Tibial nerve (tissue), 4 donors: ENCODE measurements at regions not wholly inside any gene's neighbourhood (a gene's known extent, or its start where the extent isn't known, plus 50 kb on each side); places are given as distances from the start of the nearest gene placed in this dataset. TPM values are rescaled to one million over a fixed set of nuclear protein-coding genes. Genes with fewer than 3 reads are reported as not detected.

Source experiments
- DNase-seq, 2 donors: peaks; one replicate each; pipeline ENCODE4 v3.0.0-alpha.2; 2019; ENCODE audit warnings: low spot score in 2 of 2
- H3K27ac ChIP-seq, 4 donors: fragments of 200-600 bp; sonication (generic) in 3 of 4; one replicate each; pipeline ENCODE4 v1.5.1; 2017 to 2019; ENCODE audit warnings: mild to moderate bottlenecking in 1 of 4
- H3K27me3 ChIP-seq, 2 donors: fragments of 200-600 bp; sonication (generic) in 1 of 2; one replicate each; pipeline versions ENCODE4 v1.5.1 to v1.6.0; 2017 to 2019
- H3K36me3 ChIP-seq, 3 donors: fragments of 200-600 bp; sonication (generic); one replicate each; pipeline ENCODE4 v1.5.1; 2018 to 2019
- H3K4me1 ChIP-seq, 4 donors: fragments of 200-600 bp; sonication (generic) in 3 of 4; one replicate each; pipeline ENCODE4 v1.5.1; 2017 to 2019
- H3K4me3 ChIP-seq, 4 donors: fragments of 200-600 bp; sonication (generic) in 3 of 4; one replicate each; pipeline ENCODE4 v1.5.1; 2017 to 2019; ENCODE audit warnings: mild to moderate bottlenecking in 1 of 4, moderate library complexity in 1 of 4
- H3K9me3 ChIP-seq, 4 donors: fragments of 200-600 bp; sonication (generic) in 3 of 4; one replicate each; pipeline ENCODE4 v1.5.1; 2017 to 2019
- EP300 ChIP-seq, 2 donors: sonication (generic); formaldehyde crosslinking; IDR thresholded peaks; one replicate each; pipeline ENCODE4 v1.6.1; 2017; ENCODE audit warnings: antibody characterized with exemption in 2 of 2, mild to moderate bottlenecking in 1 of 2
- POLR2A ChIP-seq, 2 donors: fragments of 450-650 bp; IDR thresholded peaks; one replicate each; pipeline ENCODE4 v1.6.1; 2017; ENCODE audit warnings: antibody characterized with exemption in 2 of 2, mild to moderate bottlenecking in 2 of 2, moderate library complexity in 2 of 2
- WGBS, 2 donors: methylation state at CpG; one replicate each; pipeline ENCODE4 v1.1.5; 2018; 5-methylcytosine and 5-hydroxymethylcytosine counted together
- small RNA-seq: library from RNA; depleted of rRNA; stranded (forward); fragments of <200 nt; gene quantifications from one replicate; pipeline ENCODE3, GENCODE V24; 2016
- TF ChIP-seq, protein P1 (sequence below), 5 experiments: fragments of 200-600 bp in 3 of 5; fragments of 450-650 bp in 2 of 5; sonication (generic) in 3 of 5; IDR thresholded peaks; one replicate each; pipeline ENCODE4 v1.5.1; 2016 to 2019; ENCODE audit warnings: antibody characterized with exemption in 5 of 5, mild to moderate bottlenecking in 3 of 5, moderate library complexity in 2 of 5

DNA sequence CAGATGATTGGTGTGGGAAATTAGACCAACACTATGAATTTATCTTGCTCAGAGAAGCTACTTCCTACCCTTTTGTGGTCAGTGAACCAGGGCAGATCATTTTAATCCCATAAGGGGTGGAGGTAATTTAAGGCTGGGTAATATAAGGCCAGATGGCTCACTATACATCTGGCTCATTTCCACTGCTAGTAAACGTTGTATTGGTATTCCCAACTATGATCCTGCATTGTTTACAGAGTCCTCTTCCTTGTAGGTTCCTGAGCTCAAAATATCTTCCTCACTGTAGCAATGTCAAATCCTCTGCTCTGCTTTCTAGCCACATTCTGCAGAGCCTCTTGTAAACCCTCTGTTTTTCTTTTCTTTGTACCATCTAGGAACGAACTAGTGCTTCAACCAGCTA lies 93.0 kb upstream of the MGAT4C start:
- 51 to 53% methylated on average over 2 of the region's 2 CpGs for WGBS, 2 donors

DNA sequence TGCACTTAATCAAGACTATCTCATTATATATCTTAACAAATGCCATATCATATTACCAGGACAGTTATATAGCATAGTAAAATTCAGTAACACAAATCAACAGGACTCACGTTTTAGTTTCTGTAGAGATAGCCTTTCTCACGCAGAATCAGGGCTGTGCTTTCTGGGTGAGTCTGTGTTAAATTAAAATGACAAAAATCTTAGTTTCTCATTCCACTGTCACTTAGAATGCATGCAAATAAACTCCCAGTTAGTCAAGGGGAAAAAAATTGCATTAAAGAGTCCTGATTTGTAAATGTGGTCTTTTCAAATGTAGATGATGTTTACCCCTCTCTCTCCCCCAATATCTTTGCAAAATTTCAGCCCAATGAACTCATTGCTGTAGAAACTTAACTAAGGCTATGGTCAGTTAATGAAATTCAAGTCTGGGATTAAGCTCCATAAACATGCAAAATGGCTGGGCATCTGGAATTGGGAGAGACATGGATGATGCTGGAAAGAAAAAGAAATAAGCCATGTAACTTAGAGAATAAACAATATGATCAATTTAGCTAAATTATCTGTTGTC lies 77.8 kb upstream of the MGAT4C start:
- H3K36me3 ChIP-seq: no peaks in the 10 kb centered on the region
- H3K4me3 ChIP-seq: no peak overlapping the region
- no peak for TF ChIP-seq POLR2A (IDR thresholded peaks at IDR 0.05)
- no peak for TF ChIP-seq EP300 (IDR thresholded peaks at IDR 0.05)
- TF ChIP-seq, protein P1, sequence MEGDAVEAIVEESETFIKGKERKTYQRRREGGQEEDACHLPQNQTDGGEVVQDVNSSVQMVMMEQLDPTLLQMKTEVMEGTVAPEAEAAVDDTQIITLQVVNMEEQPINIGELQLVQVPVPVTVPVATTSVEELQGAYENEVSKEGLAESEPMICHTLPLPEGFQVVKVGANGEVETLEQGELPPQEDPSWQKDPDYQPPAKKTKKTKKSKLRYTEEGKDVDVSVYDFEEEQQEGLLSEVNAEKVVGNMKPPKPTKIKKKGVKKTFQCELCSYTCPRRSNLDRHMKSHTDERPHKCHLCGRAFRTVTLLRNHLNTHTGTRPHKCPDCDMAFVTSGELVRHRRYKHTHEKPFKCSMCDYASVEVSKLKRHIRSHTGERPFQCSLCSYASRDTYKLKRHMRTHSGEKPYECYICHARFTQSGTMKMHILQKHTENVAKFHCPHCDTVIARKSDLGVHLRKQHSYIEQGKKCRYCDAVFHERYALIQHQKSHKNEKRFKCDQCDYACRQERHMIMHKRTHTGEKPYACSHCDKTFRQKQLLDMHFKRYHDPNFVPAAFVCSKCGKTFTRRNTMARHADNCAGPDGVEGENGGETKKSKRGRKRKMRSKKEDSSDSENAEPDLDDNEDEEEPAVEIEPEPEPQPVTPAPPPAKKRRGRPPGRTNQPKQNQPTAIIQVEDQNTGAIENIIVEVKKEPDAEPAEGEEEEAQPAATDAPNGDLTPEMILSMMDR (IDR thresholded peaks at IDR 0.05): no peak
- H3K9me3 ChIP-seq: no peaks in the 10 kb centered on the region
- WGBS, 2 donors: 62 to 63% methylated on average over 2 of the region's 2 CpGs
- no peak for DNase-seq
- no peaks in the 10 kb centered on the region for H3K27me3 ChIP-seq
- H3K27ac ChIP-seq: no peak overlapping the region
- H3K4me1 ChIP-seq: peaks cover 0 to 5% (median 0%) of the 10 kb centered on the region in 4 donors

More for the DNA sequence above, 93.0 kb upstream of the MGAT4C start:
- Histone ChIP-seq H3K4me1 (no peaks in the 10 kb centered on the region), H3K36me3 (no peaks in the 10 kb centered on the region), H3K27me3 (no peaks in the 10 kb centered on the region), H3K27ac (no peak overlapping the region), H3K9me3 (no peaks in the 10 kb centered on the region), H3K4me3 (no peak overlapping the region)
- no peak for DNase-seq
- TF ChIP-seq, protein P1 (IDR thresholded peaks at IDR 0.05): no peak
- no peak for TF ChIP-seq EP300 (IDR thresholded peaks at IDR 0.05)
- TF ChIP-seq POLR2A (IDR thresholded peaks at IDR 0.05): no peak

DNA sequence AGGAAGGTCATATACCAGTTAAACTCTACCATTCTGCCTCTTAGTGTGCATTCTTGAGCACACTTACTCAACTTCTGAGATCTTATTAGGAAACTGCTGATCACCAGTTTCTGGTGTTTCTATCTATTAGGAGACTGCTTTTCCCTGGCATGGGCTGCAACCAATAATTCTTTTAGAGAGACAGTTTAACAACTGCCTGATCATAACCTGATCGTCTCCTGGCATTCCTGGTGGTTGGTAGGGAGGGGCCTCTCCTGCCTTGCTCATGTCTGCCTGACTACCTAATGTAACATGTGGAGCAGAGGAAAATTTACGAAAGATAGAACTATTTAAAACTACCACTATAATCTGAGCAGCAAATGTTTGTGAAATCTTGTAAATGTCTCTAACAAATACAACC lies 75.3 kb upstream of the MGAT4C start:
- Histone ChIP-seq H3K4me3 (no peak overlapping the region), H3K36me3 (no peaks in the 10 kb centered on the region), H3K27ac (no peak overlapping the region), H3K27me3 (no peaks in the 10 kb centered on the region), H3K9me3 (no peaks in the 10 kb centered on the region), H3K4me1 (peaks cover 0 to 5% (median 0%) of the 10 kb centered on the region in 4 donors)
- WGBS, 2 donors: 55 to 56% methylated on average over 2 of the region's 2 CpGs
- TF ChIP-seq, protein P1 (IDR thresholded peaks at IDR 0.05): no peak
- TF ChIP-seq EP300 (IDR thresholded peaks at IDR 0.05): no peak
- no peak for TF ChIP-seq POLR2A (IDR thresholded peaks at IDR 0.05)
- no peak for DNase-seq

DNA sequence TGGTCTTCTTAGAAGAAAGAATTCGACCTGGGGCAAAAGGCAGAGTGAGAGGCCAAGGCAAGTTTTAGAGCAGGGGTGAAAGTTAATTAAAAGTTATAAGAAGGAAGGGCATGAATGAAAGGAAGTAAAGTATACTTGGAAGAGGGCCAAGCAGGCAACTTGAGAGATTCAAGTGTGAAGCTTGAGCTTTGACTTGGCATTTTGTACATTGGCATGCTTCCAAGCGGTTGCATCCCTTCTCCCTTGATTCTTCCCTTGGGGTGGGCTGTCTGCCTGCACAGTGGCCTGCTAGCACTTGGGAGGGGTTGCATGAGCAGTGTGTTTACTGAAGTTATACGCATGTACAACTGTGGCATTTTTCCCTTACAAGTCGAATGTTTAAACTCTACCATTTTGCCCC lies 74.8 kb upstream of the MGAT4C start:
- peaks cover 0 to 5% (median 0%) of the 10 kb centered on the region in 4 donors for H3K4me1 ChIP-seq
- no peak for DNase-seq
- H3K36me3 ChIP-seq: no peaks in the 10 kb centered on the region
- WGBS, 2 donors: 36 to 45% methylated on average over 4 of the region's 4 CpGs
- no peaks in the 10 kb centered on the region for H3K27me3 ChIP-seq
- H3K4me3 ChIP-seq: no peak overlapping the region
- H3K9me3 ChIP-seq: no peaks in the 10 kb centered on the region
- H3K27ac ChIP-seq: no peak overlapping the region
- TF ChIP-seq EP300 (IDR thresholded peaks at IDR 0.05) (no peak), POLR2A (IDR thresholded peaks at IDR 0.05) (no peak)
- TF ChIP-seq, protein P1 (IDR thresholded peaks at IDR 0.05): no peak

DNA sequence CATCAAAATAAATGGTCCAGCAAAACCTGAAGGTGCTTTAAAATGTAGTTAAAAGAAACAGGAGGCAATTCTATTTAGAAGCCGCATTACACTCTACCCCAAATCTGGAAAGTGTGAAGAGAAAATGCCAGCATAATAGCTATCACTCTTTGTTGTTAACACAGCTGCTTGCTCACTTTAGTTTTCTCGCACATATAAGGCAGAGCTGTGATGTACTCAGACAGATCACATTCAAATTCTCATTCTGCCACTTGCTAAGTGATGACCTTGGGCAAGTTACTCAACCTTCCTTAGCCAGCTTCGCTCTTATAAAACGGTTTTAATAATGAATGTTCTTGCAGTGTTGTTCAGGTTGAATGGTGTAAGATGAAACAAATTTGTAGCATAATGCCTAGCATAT lies 56.0 kb upstream of the MGAT4C start:
- H3K36me3 ChIP-seq: no peaks in the 10 kb centered on the region
- H3K27me3 ChIP-seq: no peaks in the 10 kb centered on the region
- TF ChIP-seq, protein P1 (IDR thresholded peaks at IDR 0.05): no peak
- no peak for TF ChIP-seq POLR2A (IDR thresholded peaks at IDR 0.05)
- TF ChIP-seq EP300 (IDR thresholded peaks at IDR 0.05): no peak
- H3K4me1 ChIP-seq: no peaks in the 10 kb centered on the region
- DNase-seq: no peak
- 82 to 90% methylated on average over 4 of the region's 4 CpGs for WGBS, 2 donors
- peaks cover 0 to 4% (median 0%) of the 10 kb centered on the region in 4 donors for H3K9me3 ChIP-seq
- no peak overlapping the region for H3K27ac ChIP-seq
- H3K4me3 ChIP-seq: no peak overlapping the region

Small RNA genes in the stretch of these regions (small RNA-seq; reads per million reads assigned to genes)
- gene AC079598.2 (not detected), gene AC079598.3 (not detected), gene AC079598.4 (not detected), gene CYCSP30 (not detected)
